ENCODE measurements at regions not wholly inside any gene's neighbourhood (a gene's known extent, or its start where the extent isn't known, plus 50 kb on each side); places are given as distances from the start of the nearest gene placed in this dataset.

DNA sequence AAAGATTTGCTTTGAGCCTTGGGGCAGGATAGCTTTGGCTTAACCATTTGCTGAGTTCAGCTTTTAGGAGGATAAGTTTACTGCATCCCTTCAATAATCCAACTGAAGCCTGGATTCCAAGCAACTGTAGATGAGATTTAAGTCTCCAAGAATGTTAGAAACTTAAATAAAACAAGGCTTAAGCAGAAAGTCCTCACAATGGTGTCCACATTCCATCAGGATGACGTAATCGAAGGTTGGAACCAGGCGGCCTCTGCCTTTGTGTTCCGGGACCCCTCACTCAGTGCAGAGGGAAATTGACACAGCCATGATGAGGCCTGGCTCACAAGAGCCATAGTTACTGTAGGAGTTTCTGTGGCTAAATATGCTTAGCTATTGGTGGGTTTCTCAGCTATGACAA is 260.4 kb downstream of the LPIN1 start:
- H3K9me3 ChIP-seq, result no peaks in the 10 kb centered on the region
- no peak overlapping the region for H3K27ac ChIP-seq
- no peak for TF ChIP-seq POLR2AphosphoS5 (IDR thresholded peaks at IDR 0.05)
- TF ChIP-seq, protein P1, sequence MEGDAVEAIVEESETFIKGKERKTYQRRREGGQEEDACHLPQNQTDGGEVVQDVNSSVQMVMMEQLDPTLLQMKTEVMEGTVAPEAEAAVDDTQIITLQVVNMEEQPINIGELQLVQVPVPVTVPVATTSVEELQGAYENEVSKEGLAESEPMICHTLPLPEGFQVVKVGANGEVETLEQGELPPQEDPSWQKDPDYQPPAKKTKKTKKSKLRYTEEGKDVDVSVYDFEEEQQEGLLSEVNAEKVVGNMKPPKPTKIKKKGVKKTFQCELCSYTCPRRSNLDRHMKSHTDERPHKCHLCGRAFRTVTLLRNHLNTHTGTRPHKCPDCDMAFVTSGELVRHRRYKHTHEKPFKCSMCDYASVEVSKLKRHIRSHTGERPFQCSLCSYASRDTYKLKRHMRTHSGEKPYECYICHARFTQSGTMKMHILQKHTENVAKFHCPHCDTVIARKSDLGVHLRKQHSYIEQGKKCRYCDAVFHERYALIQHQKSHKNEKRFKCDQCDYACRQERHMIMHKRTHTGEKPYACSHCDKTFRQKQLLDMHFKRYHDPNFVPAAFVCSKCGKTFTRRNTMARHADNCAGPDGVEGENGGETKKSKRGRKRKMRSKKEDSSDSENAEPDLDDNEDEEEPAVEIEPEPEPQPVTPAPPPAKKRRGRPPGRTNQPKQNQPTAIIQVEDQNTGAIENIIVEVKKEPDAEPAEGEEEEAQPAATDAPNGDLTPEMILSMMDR (IDR thresholded peaks at IDR 0.05), result no peak
- no peak for TF ChIP-seq POLR2A (IDR thresholded peaks at IDR 0.05)
- no peak for TF ChIP-seq EP300 (IDR thresholded peaks at IDR 0.05)
- peaks cover 8% of the 10 kb centered on the region for H3K4me1 ChIP-seq
- H3K27me3 ChIP-seq, result no peaks in the 10 kb centered on the region
- no peaks in the 10 kb centered on the region for H3K36me3 ChIP-seq
- 71% methylated on average over 4 of the region's 4 CpGs for WGBS
- DNase-seq (ENCODE audit: low spot score in 2 of 2), result no peak
- no peak overlapping the region for H3K4me3 ChIP-seq

DNA sequence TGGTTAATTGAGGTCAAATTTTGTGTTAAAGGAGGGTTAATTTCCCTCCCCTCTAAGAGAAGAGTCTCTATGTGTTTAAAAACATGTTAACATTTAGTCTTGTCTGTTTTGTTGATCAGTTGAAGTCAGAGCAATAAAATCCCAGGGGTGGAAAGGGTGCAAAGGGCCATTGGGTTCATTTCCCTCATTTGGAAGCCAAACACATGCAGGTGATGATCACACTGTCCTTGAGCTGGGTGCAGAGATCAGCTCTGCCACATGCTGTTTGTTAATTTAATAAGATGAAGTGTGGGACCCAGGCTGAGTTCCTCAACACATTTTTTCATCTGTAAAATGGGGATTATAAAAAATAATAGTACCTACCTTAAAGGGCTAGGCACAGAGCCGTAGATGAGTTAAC is 260.9 kb downstream of the LPIN1 start:
- WGBS, result 94% methylated on average over 1 of the region's 1 CpG
- H3K27me3 ChIP-seq, result no peaks in the 10 kb centered on the region
- DNase-seq (ENCODE audit: low spot score in 2 of 2), result no peak
- H3K4me3 ChIP-seq, result no peak overlapping the region
- no peak overlapping the region for H3K27ac ChIP-seq
- no peaks in the 10 kb centered on the region for H3K36me3 ChIP-seq
- H3K4me1 ChIP-seq, result peaks cover 8% of the 10 kb centered on the region
- H3K9me3 ChIP-seq, result no peaks in the 10 kb centered on the region
- TF ChIP-seq POLR2A (IDR thresholded peaks at IDR 0.05), result no peak
- TF ChIP-seq EP300 (IDR thresholded peaks at IDR 0.05), result no peak
- TF ChIP-seq, protein P1 (IDR thresholded peaks at IDR 0.05), result no peak
- TF ChIP-seq POLR2AphosphoS5 (IDR thresholded peaks at IDR 0.05), result no peak

GRCh38 chr2:12008425-12009061 is 262.1 kb downstream of the LPIN1 start:
- no peak for DNase-seq (ENCODE audit: low spot score in 2 of 2)
- H3K9me3 ChIP-seq, result no peaks in the 10 kb centered on the region
- no peaks in the 10 kb centered on the region for H3K36me3 ChIP-seq
- TF ChIP-seq POLR2AphosphoS5 (IDR thresholded peaks at IDR 0.05), result no peak
- no peak for TF ChIP-seq EP300 (IDR thresholded peaks at IDR 0.05)
- no peak for TF ChIP-seq POLR2A (IDR thresholded peaks at IDR 0.05)
- TF ChIP-seq, protein P1 (IDR thresholded peaks at IDR 0.05), result no peak
- peaks cover 8% of the 10 kb centered on the region for H3K4me1 ChIP-seq
- no peak overlapping the region for H3K27ac ChIP-seq
- 78% methylated on average over 6 of the region's 6 CpGs for WGBS
- H3K27me3 ChIP-seq, result no peaks in the 10 kb centered on the region
- H3K4me3 ChIP-seq, result no peak overlapping the region

DNA sequence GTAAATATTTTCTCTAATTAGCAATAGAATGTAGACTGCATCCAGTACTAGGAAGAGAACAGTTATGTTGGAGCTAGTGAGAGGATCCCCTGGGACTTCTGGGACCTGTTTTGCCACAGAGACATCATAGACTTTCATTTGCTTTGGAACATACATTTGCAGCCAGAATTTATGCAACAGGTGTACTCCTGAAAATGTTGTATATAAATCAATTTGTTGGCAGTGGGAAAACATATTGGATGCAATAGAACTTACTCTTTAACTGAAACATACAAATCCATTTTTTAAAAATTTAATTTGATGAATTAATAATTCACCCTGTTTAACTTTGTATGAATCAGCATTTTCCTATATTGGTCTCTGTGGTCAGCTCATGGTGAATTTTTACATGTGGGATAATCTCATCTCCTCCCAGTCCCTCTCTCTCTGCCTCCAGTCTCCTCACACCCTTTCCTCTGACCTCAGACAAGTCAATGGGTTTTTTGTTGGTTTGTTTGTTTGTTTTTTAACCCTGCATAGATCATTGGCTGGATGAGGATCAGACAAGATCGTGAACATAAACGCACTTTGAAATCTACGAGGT is 263.0 kb downstream of the LPIN1 start:
- Histone ChIP-seq H3K36me3 (no peaks in the 10 kb centered on the region), H3K27me3 (no peaks in the 10 kb centered on the region), H3K9me3 (no peaks in the 10 kb centered on the region), H3K4me1 (peaks cover 8% of the 10 kb centered on the region), H3K4me3 (no peak overlapping the region), H3K27ac (no peak overlapping the region)
- 83% methylated on average over 3 of the region's 3 CpGs for WGBS
- DNase-seq (ENCODE audit: low spot score in 2 of 2), result no peak
- TF ChIP-seq POLR2AphosphoS5 (IDR thresholded peaks at IDR 0.05), result no peak
- no peak for TF ChIP-seq EP300 (IDR thresholded peaks at IDR 0.05)
- TF ChIP-seq, protein P1 (IDR thresholded peaks at IDR 0.05), result no peak
- no peak for TF ChIP-seq POLR2A (IDR thresholded peaks at IDR 0.05)

DNA sequence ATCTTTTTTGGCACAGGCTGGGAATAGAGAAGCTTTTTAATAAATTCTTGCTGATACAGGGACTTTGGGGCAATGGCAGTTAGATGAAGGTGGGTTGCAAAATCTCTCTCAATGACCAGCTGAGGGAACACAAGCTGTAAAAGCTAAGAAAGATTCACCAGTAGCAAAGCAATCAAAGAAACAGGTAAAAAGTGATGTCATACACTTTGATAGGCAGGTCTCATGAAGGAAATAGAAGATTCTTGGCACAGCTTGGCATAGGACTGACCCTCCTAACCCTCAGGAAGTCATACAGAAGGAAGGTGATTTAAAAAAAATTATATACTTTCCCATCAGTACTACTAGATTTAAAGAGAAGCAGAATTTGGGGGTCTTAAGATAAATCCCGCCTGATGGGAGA is 263.6 kb downstream of the LPIN1 start:
- Histone ChIP-seq H3K4me1 (peaks cover 8% of the 10 kb centered on the region), H3K9me3 (no peaks in the 10 kb centered on the region), H3K27me3 (no peaks in the 10 kb centered on the region), H3K36me3 (no peaks in the 10 kb centered on the region), H3K4me3 (no peak overlapping the region), H3K27ac (no peak overlapping the region)
- TF ChIP-seq, protein P1 (IDR thresholded peaks at IDR 0.05), result no peak
- no peak for TF ChIP-seq EP300 (IDR thresholded peaks at IDR 0.05)
- TF ChIP-seq POLR2AphosphoS5 (IDR thresholded peaks at IDR 0.05), result no peak
- TF ChIP-seq POLR2A (IDR thresholded peaks at IDR 0.05), result no peak
- 96% methylated on average over 1 of the region's 1 CpG for WGBS
- no peak for DNase-seq (ENCODE audit: low spot score in 2 of 2)

All from suprapubic skin (tissue), 4 donors.